ENCODE measurements at regions not wholly inside any gene's neighbourhood (a gene's known extent, or its start where the extent isn't known, plus 50 kb on each side); places are given as distances from the start of the nearest gene placed in this dataset.
A peak's percentile ranks its signal among the peaks of the same experiment; 100 is the strongest.

DNA sequence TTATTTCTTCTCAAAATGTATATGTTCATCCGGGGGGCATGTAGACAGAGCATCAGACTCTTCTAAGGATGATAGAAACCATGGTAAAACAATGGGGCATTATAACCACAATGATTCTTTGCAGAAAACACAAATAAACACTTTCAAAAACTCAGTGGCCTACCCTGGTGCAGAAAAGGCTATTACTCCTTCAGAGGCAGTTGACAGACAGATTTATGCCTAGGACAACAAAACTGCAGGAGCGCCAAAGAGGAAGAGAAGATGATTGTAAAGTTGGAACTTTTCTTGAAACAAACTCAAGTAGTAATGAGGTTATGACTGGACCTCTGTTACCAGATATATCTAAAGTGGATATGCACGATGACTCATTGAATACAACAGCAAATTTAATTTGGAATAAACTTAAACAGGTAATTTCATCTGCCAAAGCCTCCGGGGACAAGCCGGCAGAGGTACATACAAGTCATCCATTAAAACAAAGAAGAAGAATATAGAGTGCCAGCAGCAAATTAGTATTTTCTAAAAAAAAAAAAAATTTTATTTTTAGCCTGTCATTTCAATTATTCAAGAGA, 1068.4 kb upstream of the INTU start:
- DNase-seq = no peak

DNA sequence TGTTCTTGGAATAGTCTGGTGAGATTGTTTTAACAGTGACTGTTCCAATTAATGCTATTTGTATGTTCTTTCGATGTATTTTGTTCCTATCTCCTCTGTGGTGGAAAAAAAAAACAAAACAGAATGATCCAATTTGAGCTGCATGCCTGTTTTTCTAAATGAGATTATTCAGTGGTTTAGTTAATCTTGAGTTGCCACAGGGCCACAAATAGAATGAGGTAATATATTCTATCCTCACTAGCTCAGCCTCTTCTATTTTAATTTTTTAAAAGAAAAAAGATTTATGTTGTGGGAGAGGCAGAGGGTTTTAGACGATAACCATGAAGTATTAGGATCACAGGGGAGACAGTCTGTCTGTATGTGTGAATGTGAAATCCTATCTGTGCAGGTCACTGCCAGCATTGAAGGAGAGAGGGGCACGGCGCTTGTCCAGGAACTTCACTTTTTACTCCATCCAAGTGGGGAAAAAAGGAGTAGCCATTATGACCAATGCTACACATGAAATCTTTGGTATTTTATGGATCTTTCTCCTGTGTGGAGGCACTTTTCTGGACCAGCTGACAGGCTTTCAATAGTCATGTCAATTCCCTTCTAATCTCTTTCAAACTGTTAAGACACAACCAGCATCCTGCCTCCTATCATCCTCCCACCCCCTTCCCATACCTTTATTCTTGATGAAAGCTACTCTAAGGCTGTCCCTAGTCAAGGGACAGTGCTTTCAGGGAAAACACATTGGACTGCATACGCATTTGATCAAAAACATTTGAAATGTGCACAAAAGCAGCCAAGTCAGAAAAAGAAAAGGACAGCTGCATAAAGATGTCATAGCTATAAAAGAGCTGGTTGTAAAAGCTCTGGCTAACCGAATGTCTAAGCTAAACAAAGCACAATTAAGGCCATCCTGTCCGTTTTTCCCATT, 1063.8 kb upstream of the INTU start:
- peak in 5 of 56 donors; percentile 3 to 22 (median 10) for DNase-seq

DNA sequence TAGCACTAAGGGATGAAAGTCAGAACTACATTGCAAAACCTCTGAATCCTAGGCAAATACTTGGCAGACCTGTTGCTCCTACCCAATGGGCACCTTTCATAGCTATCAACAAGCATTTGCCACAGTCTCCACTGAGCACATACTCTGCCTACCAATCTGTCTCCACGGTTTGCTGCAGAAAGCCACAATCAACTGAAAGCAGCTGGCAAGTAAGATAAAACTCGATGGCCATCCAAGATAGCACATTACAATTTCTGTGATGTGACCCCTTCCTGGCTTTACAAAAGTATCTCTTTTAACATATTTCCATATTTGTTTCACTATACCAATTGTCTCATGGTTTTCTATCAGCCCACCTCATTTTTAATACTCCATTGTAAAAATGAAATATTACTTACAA, 1060.5 kb upstream of the INTU start:
- no peak for DNase-seq

DNA sequence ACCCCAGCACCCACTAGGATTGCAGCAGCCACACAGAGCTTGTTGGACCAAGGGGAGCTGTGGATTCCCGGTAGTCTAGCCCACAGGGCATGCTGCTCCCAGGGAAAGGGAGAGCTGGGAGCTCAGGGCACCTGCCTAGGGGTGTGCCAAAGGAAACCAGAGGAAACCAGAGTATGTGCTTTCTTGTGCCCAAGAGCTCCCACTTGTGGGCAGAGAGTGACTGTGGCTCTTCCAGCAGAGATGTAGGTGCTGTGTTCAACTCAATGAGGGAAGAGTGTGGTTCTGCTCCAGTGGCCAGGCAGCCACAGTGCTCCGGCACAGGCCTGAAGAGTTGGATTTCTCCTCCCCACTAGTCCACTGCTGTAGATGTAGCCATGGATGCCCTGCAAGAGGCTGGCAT, 1050.0 kb upstream of the INTU start:
- DNase-seq = no peak

DNA sequence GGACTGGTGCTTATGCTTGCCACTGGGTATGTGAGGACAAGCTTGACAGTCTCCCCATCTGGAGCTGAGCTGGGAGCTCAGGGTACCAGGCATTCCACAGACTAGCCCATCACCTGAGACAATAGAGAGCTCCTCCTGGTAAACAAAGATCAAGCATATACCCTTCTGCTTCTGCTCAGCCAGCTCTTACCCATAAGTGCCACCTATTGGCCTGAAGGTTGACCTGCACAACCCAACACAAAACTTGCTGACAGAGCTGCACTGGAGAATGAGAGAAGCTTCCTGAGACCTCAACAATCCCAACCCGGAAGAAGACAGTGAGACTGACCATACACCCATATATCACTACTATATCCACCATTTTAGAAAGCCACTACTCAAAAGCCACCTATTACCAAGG, 1049.2 kb upstream of the INTU start:
- DNase-seq = no peak

DNA sequence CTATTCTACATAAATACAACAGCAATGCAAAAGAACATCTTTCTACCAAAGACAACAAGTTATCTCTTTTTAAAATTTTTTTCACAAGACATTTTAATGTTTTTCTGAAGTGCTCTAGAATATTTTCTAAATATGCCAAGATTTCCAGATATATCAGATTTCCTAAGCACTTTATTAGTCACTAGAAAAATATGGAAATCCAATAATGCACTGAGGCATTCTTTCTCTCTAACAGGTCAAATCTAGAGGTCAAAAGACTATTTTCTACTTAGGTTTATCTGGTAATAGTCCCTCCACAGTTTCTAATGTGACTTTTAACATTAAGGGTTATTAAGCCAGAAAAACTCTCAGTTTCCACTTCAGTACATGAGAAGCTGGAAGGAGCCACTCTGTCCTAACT, 1041.2 kb upstream of the INTU start:
- no peak for DNase-seq

DNA sequence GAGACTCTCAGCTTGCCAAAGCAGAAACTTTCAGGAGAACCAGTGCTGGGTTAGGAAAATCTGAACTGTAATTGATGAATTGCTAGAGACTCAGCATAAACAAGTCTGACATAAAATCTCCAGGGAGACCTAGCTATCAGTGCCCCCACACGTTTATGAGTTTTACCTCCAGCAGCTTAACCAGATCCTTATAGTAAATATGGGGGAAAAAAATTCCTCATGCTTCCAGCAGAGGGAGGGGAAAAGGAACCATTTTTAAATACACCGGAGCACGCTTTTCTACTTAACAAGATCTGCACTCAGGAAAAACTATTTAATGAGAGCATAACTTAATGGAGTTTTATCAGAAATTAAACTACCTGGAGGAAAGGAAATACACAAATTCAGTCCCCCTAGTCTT, 1040.7 kb upstream of the INTU start:
- DNase-seq = no peak

DNA sequence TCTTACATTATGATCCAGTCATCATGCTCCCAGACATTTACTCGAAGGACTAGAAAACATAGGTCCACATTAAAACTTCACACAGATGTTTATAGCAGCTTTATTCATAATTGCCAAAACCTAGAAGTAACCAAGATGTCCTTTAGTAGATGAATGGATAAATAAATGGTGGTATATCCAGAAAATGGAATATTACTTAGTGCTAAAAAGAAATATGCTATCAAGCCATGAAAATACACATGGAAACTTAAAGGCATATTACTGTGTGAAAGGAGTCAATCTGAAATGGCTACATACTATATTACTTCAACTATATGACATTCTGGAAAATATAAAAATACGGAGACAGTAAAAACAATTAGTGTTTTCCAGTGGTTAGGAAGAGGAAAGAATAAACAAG, 1039.1 kb upstream of the INTU start:
- no peak for DNase-seq

DNA sequence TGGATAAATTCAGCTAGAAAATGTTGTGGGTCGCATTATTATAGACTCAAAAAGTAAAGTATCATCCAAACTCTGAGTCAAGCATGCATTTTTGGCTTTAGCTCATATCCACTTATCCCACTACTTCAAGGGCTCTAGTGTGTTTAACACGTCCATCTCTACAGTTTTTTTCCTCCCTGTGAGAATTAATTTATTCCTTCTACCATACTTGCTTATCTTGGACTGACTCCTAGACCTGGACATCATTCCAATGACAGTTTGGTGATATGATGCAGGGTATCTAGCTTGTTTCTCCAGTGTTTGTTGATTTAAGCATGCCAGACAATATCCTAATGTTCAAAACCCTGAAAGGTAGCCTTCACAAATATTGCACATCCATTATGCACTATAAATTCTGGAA, 1037.1 kb upstream of the INTU start:
- no peak for DNase-seq

DNA sequence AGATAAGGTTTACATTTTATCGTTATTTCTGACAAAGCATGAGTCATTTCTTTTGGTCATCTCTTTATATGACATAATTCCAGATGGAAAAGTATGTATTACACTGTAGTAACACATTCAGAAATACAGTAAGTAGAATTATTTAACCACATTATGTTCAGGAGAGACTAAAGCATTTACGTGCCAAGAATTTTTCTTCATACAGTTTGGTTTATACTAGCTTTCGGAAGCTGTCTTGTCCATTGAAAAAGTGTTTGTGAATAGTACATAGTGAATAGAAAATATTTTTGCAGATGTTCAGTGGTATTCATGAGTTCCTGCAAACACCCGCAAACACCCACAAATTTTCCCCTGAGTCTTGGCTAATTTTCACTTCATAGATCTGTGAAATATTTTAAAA, 1033.0 kb upstream of the INTU start:
- no peak for DNase-seq

DNA sequence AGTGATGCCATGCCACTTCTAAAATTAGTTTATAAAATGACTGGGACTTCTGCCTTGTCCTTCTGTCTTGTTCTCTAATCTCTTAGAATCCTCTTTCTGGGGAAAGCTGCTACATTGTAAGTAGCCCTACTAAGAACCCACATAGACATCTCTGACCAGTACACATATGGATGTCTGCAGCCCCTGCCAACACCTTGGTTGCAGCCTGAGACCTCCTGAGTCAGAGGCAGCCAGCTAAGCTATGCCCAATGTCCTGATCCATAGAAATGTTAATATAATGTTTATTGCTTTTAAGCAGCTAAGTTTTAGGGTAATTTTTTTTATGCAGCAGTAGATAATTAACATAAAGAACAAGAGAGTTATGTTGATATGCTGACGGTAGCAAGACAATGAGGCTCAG, 1029.5 kb upstream of the INTU start:
- DNase-seq = no peak

DNA sequence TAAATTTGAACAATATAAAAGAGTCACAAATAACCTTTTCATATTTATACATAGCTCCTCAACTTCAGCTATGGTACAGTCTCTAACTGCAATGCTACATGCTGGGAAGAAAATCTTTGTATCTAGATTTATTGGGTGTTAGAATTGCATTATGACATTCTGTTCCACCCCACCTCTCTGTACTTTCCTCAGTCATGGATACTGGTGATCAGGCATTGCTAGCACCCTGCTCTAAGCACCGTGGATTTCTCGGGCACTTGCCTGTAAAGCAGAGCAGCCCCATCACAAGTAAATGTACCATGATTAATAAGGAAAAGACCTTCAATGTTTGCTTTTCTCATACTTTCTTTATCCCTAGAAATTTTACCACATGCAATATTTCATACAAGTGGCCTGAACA, 1028.9 kb upstream of the INTU start:
- DNase-seq = no peak

DNA sequence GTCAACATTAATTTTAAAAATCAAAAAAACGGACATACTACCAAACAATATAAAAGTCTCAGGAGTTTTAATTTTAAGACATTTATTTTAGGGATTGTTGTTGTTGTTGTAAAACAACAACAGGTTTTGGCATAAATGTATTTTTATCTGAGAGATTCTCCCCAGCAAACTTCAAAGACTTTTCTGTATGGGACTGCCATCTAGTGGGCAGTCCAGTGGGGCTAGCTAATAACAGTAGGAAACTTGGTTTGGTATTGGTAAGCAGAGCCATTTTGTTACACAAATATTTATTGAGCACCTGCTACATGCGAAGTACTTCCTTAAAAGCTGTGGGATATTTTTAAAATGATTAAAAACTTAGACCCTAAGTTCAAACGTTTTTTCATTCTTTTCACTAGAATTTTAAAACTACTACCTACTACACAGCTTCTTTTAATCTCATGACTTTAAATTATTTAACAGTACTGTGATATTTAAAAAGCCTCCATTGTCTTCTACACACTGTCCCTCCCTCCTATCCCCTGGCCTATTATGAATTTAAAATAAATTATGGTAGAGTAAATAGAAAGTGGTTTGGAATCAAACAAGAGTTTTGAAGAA, 1028.4 kb upstream of the INTU start:
- peak in 11 of 56 donors; percentile 0 to 46 (median 7) for DNase-seq

DNA sequence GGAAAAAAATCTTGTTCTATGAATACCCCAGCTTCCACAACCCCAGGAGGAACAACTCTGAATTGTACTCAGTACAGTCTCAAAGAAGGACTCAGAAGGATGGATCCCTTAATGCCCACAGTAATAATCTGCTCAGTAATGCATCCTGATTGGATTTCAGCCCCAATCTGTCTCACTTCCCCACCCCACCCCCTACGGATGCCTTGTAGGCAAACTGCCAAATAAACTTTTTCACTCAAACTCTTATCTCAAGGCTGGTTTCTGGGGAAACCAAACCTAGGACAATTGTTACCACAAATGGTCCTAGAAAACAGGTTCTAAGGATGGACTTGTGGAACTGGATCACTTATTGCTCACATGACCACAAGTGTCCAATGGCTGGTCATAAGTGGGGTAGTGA, 1021.8 kb upstream of the INTU start:
- DNase-seq = no peak

DNA sequence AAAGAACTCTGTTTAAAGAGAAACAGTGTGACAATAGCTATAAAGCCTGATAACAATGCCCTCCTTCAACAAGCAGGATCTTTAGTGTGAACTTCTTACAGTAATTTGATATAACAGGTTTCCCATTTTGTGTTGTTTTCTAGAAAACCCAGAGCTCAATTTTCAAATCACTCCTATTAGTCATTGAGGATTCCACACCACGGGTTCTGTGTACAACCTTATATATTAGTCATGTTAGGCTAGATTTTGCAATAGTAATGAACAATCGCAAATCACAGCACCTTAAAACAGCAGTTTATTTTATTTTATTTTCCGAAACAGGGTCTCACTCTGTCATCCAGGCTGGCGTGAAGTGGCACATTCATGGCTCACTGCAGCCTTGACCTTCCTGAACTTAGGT, 1020.9 kb upstream of the INTU start:
- DNase-seq = no peak

DNA sequence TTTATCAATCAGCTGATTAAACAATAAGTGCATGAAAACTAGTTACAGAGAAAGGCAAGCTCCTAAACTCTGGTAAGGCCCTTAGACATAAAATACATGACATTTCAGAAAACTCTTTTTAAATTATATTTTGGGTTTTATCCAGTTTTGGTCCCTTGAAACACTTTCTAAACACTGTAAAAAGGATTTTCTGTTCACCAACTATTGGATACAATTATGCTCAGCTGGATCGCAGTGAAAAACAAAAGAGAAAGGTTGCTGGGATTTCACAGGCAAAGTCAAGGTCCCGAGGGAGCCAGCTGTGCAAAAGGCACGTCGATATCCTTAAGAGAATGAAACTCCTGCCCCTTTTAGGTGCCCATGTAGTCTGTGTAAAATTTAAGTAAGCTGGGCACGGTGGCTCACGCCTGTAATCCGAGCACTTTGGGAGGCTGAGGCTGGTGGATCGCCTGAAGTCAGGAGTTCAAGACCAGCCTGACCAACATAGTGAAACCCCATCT, 1018.4 kb upstream of the INTU start:
- DNase-seq = no peak

DNA sequence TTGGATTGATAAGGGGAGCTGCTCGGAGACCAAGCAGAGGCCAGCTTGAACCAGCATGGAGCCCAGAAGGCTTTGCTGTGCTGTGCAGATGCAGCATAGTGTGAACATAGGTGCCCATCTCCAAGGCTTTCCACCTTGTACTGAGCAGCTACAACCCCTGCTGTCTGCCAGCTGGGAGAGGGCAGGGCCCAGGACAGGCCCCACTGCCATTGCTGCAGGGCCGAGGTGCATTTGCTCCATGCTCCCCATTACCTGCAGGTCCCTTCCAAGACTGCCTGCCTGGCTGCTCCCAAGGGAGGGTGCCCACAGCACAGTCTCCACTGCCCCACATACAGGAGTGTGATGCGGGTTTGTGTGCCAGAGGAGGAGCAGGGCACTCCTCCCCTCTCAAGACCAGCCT, 1016.0 kb upstream of the INTU start:
- no peak for DNase-seq

DNA sequence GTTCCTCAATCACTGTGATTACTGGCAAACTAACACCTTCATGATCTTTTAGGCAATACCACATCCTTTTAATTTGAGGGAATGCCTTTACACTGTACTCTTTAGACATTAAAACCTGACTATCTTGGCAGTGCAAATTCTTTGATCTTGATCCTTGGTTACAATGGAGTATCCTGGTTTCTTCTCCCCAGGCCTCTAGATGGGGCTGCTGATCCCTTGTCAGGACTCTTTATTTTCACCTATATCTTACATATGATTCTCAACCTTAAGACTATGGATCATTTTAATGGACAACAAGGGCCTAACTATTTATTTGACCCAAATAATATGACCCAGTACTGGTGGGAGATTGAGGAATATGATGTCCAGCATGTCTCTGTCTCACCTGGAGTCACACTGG, 1005.5 kb upstream of the INTU start:
- no peak for DNase-seq

DNA sequence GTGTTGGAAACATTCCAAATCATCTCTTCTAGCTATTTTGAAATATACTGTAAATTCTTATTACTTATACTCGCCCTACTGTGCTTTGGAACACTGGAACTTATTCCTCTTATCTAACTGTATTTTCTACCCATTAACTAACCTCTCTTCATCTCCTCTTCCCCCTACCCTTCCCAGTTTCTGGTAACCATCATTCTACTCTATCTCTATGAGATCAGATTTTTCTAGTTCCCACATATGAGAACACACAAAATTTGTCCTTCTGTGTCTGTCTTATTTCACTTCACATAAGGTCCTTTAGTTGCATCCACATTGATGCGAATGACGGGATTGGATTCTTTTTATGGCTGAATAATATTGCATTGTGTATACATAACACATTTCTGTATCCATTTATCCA, 1003.8 kb upstream of the INTU start:
- DNase-seq = no peak

DNA sequence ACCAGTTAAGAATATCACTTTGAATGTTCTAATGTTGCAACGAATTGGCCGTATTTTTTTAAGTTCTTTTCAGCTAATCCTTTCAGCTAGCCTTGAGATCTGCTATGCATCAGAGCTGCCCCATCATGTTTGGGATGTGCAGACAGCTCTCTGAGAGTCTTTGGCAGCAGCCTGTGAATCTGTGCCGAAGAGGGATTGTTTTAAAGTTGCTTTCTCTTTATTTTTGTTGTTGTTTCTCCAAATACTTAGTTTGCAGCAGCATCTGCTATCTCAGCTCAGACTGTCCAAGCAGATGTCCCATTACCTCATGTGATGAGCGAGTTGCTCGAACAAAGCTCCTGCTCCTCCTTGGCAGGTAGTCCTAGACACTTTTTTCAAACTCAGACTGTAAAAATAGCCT, 1002.5 kb upstream of the INTU start:
- peak in 1 of 56 donors; percentile 19 for DNase-seq

DNA sequence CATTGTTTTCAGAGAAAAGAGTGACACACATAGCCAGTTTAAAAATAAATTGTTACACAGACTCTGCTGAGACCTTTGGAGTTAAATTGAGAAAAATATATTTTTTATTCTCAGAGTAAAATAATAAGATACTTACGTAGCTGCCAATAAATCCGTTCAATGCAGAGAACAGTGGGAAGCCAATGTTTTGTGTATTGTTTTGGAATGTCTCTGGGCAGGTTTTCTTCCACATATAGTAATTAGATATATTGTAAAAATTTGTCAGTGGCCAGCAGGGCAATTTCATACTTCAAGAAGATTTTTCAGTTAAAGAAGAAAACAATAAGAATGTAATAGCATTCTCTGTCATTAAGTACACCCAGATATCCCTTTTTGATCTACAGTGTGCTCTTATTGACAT, 999.5 kb upstream of the INTU start:
- no peak for DNase-seq

DNA sequence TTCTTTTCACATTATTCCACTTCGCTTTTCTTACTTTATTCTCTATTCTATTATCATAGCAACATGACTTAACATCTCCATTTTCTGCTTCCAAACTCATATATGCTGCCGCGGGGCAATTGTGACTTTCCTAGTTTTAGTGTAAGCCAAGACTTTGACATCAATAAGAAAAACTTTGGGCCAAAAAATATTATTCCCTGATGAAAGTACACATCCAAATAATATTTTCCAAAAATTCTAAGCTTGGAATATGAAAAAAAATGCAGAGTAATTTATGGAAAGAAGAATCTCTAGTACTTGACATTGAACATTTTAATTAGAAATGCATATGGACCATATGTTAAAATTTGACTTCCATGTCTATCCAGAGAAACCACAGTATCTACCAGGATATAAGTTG, 995.1 kb upstream of the INTU start:
- no peak for DNase-seq

DNA sequence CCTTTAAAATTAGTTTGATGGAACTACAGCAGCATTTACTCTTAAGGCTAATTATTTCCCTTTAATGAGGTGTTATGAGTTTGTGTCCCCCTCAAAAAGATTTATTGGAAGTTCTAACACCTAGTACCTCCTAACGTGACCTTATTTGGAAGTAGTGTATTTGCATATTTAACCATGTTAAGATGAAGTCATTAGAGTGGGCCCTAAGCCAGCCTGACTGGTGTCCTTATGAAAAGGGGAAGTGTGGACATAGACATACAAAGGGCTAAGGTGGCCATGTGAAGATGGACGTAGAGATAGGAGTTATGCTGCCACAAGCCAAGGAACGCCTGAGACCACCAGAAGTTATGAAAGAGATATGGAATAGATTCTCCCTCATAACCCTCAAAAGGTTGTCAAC, 985.4 kb upstream of the INTU start:
- no peak for DNase-seq
